ENCODE measurements at regions not wholly inside any gene's neighbourhood (a gene's known extent, or its start where the extent isn't known, plus 50 kb on each side); places are given as distances from the start of the nearest gene placed in this dataset.

DNA sequence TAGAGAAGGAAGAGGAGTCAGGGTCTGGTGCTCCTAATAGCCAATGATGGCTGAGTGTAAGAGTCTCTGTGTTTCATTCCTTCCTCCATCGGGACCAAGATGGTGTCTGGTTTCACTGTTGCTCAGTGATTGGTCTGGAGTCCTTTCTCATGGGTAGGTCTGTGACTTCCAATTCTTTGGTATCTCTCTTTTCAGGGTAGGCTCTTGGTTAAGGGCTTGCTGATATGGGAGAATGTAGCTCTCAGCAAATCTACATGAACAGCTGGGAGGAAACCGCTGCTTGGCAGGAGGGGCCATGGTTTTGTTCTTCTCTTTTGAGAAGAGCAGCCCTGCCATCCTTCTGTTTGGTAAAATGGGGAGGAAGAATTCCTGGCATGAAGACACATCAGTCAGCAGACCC lies 209.1 kb upstream of the PODXL start:
- Histone ChIP-seq H3K4me1 (ENCODE audit: control insufficient read depth, extremely low read depth, insufficient read depth, low read length) (no peaks in the 10 kb centered on the region), H3K9me3 (replicated peaks; ENCODE audit: control insufficient read depth, insufficient read depth, low read length) (no peaks in the 10 kb centered on the region), H3K27ac (ENCODE audit: insufficient read depth, low read depth, low read length) (no peak overlapping the region), H2AFZ (ENCODE audit: low read depth, low read length) (no peak overlapping the region), H3K36me3 (ENCODE audit: control insufficient read depth in 2 of 2, extremely low read depth in 1 of 2, insufficient read depth in 2 of 2, low read length in 2 of 2) (no peaks in the 10 kb centered on the region), H3K27me3 (ENCODE audit: control insufficient read depth in 2 of 2, insufficient read depth in 2 of 2, low read length in 2 of 2) (peaks cover 2 to 5% of the 10 kb centered on the region in 2 experiments), H3K9ac (replicated peaks; ENCODE audit: extremely low read depth, insufficient read depth, low read length) (no peak overlapping the region), H3K4me2 (ENCODE audit: insufficient read depth, low read length) (no peak overlapping the region), H3K4me3 (replicated peaks in 1 of 3; ENCODE audit: insufficient read depth in 1 of 3, low read depth in 1 of 3, low read length in 3 of 3) (no peak overlapping the region), H3K9me1 (replicated peaks; ENCODE audit: control insufficient read depth, extremely low read depth, insufficient read depth, low read length) (no peaks in the 10 kb centered on the region), H3K79me2 (ENCODE audit: control insufficient read depth, insufficient read depth, low read length) (no peaks in the 10 kb centered on the region), H4K20me1 (replicated peaks; ENCODE audit: control insufficient read depth, extremely low read depth, insufficient read depth, low read length) (no peaks in the 10 kb centered on the region)
- TF ChIP-seq POLR2AphosphoS5 (IDR thresholded peaks at IDR 0.05; ENCODE audit: insufficient read depth, low read depth, low read length) (no peak), JUN (IDR thresholded peaks at IDR 0.05; ENCODE audit: borderline replicate concordance, insufficient read depth, insufficient read length, low read depth) (no peak), MYC (IDR thresholded peaks at IDR 0.05; ENCODE audit: low read depth, low read length) (no peak), POLR2A (IDR thresholded peaks at IDR 0.05; ENCODE audit: low read depth, low read length) (no peak), EZH2 (IDR thresholded peaks at IDR 0.05; ENCODE audit: borderline replicate concordance, low read depth, low read length, severe bottlenecking) (no peak), FOS (IDR thresholded peaks at IDR 0.05; ENCODE audit: borderline replicate concordance, insufficient read depth, low read length) (no peak), GATA2 (IDR thresholded peaks at IDR 0.05; ENCODE audit: insufficient read depth, insufficient read length, low read depth, low read length) (no peak)
- TF ChIP-seq, protein P1, sequence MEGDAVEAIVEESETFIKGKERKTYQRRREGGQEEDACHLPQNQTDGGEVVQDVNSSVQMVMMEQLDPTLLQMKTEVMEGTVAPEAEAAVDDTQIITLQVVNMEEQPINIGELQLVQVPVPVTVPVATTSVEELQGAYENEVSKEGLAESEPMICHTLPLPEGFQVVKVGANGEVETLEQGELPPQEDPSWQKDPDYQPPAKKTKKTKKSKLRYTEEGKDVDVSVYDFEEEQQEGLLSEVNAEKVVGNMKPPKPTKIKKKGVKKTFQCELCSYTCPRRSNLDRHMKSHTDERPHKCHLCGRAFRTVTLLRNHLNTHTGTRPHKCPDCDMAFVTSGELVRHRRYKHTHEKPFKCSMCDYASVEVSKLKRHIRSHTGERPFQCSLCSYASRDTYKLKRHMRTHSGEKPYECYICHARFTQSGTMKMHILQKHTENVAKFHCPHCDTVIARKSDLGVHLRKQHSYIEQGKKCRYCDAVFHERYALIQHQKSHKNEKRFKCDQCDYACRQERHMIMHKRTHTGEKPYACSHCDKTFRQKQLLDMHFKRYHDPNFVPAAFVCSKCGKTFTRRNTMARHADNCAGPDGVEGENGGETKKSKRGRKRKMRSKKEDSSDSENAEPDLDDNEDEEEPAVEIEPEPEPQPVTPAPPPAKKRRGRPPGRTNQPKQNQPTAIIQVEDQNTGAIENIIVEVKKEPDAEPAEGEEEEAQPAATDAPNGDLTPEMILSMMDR (IDR thresholded peaks at IDR 0.05; ENCODE audit: extremely low read depth in 1 of 2, insufficient read depth in 1 of 2, low read depth in 1 of 2, low read length in 2 of 2) = no peak
- TF ChIP-seq, protein P2, sequence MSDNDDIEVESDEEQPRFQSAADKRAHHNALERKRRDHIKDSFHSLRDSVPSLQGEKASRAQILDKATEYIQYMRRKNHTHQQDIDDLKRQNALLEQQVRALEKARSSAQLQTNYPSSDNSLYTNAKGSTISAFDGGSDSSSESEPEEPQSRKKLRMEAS (IDR thresholded peaks at IDR 0.05; ENCODE audit: insufficient read depth, insufficient read length) = no peak
- intact Hi-C loops (cut with micrococcal nuclease) (no loop called here), dilution Hi-C loops (cut with MboI; ENCODE audit: extremely low pct_ligation_motif_present, low sequenced_read_pairs) (no loop called here)
- no peak for DNase-seq (ENCODE audit: low read depth, low spot score)
- no TSS peak for BruUV-seq (replicated peaks)
- POLR2A ChIA-PET = no interaction called here
- CTCF ChIA-PET = interaction anchor here (0.9 kb wide), 1 partner anchor 8 kb away, joined by 3 read pairs; no protein-coding TSS in a partner anchor
- no peak for FAIRE-seq
